Vagina (tissue), 2 donors: ENCODE measurements at regions not wholly inside any gene's neighbourhood (a gene's known extent, or its start where the extent isn't known, plus 50 kb on each side); places are given as distances from the start of the nearest gene placed in this dataset.

ENCODE experiments used
- CTCF ChIP-seq, 3 experiments: fragments of 450-650 bp in 2 of 3; fragments of 200-600 bp in 1 of 3; sonication (generic) in 1 of 3; IDR thresholded peaks; one replicate each; pipeline ENCODE4 v1.5.1; 2017 to 2019; ENCODE audit warnings: antibody characterized with exemption in 3 of 3, mild to moderate bottlenecking in 2 of 3, moderate library complexity in 2 of 3
- POLR2A ChIP-seq, 2 donors: fragments of 450-650 bp; IDR thresholded peaks; one replicate each; pipeline ENCODE4 v1.6.1; 2017; ENCODE audit warnings: antibody characterized with exemption in 2 of 2, mild to moderate bottlenecking in 2 of 2, moderate library complexity in 2 of 2
- POLR2AphosphoS5 ChIP-seq, 2 donors: sonication (generic); formaldehyde crosslinking; IDR thresholded peaks; one replicate each; pipeline ENCODE4 v1.9.0; 2017; ENCODE audit warnings: antibody characterized with exemption in 2 of 2, mild to moderate bottlenecking in 2 of 2, low read depth in 1 of 2; ENCODE audit not compliant: insufficient read depth in 1 of 2

DNA sequence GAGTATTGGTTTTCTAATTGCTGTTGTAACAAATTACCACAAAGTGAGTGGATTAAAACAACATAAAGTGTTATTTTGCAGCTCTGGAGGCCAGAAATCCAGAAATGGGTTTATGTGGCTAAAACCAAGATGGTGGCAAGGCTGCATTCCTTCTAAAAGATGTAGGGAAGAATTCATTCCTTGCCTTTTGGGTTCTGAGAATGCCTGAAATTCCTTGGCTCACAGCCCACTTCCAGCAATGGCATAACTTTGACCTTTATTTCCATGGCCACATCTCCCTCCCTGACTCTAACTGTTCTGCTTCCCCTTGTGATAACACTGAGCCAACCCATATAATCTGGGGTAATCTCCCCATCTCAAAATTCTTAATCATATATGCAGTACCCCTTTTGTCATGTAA is 269.6 kb upstream of the RPL38 start:
- TF ChIP-seq CTCF (IDR thresholded peaks at IDR 0.05) (no peak), POLR2A (IDR thresholded peaks at IDR 0.05) (no peak), POLR2AphosphoS5 (IDR thresholded peaks at IDR 0.05; ENCODE audit: insufficient read depth in 1 of 2, low read depth in 1 of 2) (no peak)
